Mesenchymal stem cell (in vitro differentiated cells and primary cell): ENCODE measurements at regions not wholly inside any gene's neighbourhood (a gene's known extent, or its start where the extent isn't known, plus 50 kb on each side); places are given as distances from the start of the nearest gene placed in this dataset.
"Not testable (repeated sequence)": the region's sequence is repeated elsewhere in the genome, so short reads cannot be mapped to it uniquely, and the experiment has no call there.

Experiments used
- DNase-seq: peaks from one replicate; pipeline ENCODE4 v3.0.0-alpha.2; 2013
- H2AFZ ChIP-seq: one replicate; pipeline ENCODE4 v1.6.1; 2013; ENCODE audit warnings: low read depth, mild to moderate bottlenecking, control low read depth, inconsistent platforms, low read length, moderate library complexity
- H2AK5ac ChIP-seq: 2 replicates; pipeline ENCODE4 v1.6.1; 2013; ENCODE audit warnings: low read length, moderate library complexity, mild to moderate bottlenecking, inconsistent platforms; ENCODE audit not compliant: severe bottlenecking
- H2BK120ac ChIP-seq: one replicate; pipeline ENCODE4 v1.6.1; 2013; ENCODE audit warnings: low read depth, mild to moderate bottlenecking, inconsistent platforms, low read length, moderate library complexity
- H2BK12ac ChIP-seq, 2 experiments: one replicate each; pipeline ENCODE4 v1.6.1; 2013; ENCODE audit warnings: inconsistent platforms in 2 of 2, low read length in 2 of 2, mild to moderate bottlenecking in 2 of 2, moderate library complexity in 2 of 2, control low read depth in 1 of 2
- H2BK15ac ChIP-seq: one replicate; pipeline ENCODE4 v1.6.1; 2013; ENCODE audit warnings: mild to moderate bottlenecking, low read depth, inconsistent platforms; ENCODE audit not compliant: poor library complexity, severe bottlenecking
- H2BK5ac ChIP-seq: 2 replicates; pipeline ENCODE4 v1.6.1; 2013; ENCODE audit warnings: low read depth, mild to moderate bottlenecking, low read length, control low read depth, inconsistent platforms; ENCODE audit not compliant: poor library complexity, severe bottlenecking
- H3K14ac ChIP-seq, 2 experiments: one replicate each; pipeline ENCODE4 v1.6.1; 2013; ENCODE audit warnings: inconsistent platforms in 2 of 2, low read length in 2 of 2, control low read depth in 1 of 2, mild to moderate bottlenecking in 1 of 2, moderate library complexity in 1 of 2
- H3K18ac ChIP-seq, 2 experiments: one replicate each; pipeline ENCODE4 v1.6.1; 2013; ENCODE audit warnings: inconsistent platforms in 2 of 2, low read length in 2 of 2, control low read depth in 1 of 2, low read depth in 1 of 2, mild to moderate bottlenecking in 1 of 2
- H3K23ac ChIP-seq, 2 experiments: one replicate each; pipeline ENCODE4 v1.6.1; 2013; ENCODE audit warnings: inconsistent platforms in 2 of 2, low read length in 2 of 2, mild to moderate bottlenecking in 2 of 2, moderate library complexity in 2 of 2, control low read depth in 1 of 2
- H3K27ac ChIP-seq: 2 replicates; pipeline ENCODE4 v1.5.1; 2013; ENCODE audit warnings: mild to moderate bottlenecking, moderate library complexity, low read length, control low read depth, inconsistent platforms; ENCODE audit not compliant: poor library complexity, severe bottlenecking
- H3K27me3 ChIP-seq, 2 experiments: 2 replicates each; pipeline versions ENCODE4 v1.6.1 to v1.7.0; 2013; ENCODE audit warnings: low read length in 2 of 2, mild to moderate bottlenecking in 2 of 2, moderate library complexity in 2 of 2, control low read depth in 1 of 2, inconsistent platforms in 1 of 2; ENCODE audit not compliant: control insufficient read depth in 1 of 2, insufficient read depth in 1 of 2
- H3K36me3 ChIP-seq, 2 experiments: 2 replicates each; pipeline versions ENCODE4 v1.6.1 to v1.7.0; 2013; ENCODE audit warnings: low read length in 2 of 2, control low read depth in 1 of 2, inconsistent platforms in 1 of 2, low read depth in 1 of 2, mild to moderate bottlenecking in 1 of 2; ENCODE audit not compliant: insufficient read depth in 2 of 2, control insufficient read depth in 1 of 2
- H3K4ac ChIP-seq, 2 experiments: one replicate each; pipeline ENCODE4 v1.6.1; 2013; ENCODE audit warnings: inconsistent platforms in 2 of 2, low read length in 2 of 2, mild to moderate bottlenecking in 2 of 2, moderate library complexity in 2 of 2, control low read depth in 1 of 2, low read depth in 1 of 2
- H3K4me1 ChIP-seq: 2 replicates; pipeline ENCODE4 v1.6.1; 2013; ENCODE audit warnings: low read depth, low read length, control low read depth; ENCODE audit not compliant: control insufficient read depth, insufficient read depth
- H3K4me2 ChIP-seq: 2 replicates; pipeline ENCODE4 v1.6.1; 2013; ENCODE audit warnings: low read length, mild to moderate bottlenecking, inconsistent platforms; ENCODE audit not compliant: poor library complexity, severe bottlenecking
- H3K4me3 ChIP-seq, 2 experiments: 2 replicates each; pipeline versions ENCODE4 v1.5.1 to v1.7.0; 2013; ENCODE audit warnings: low read length in 2 of 2, mild to moderate bottlenecking in 2 of 2, control low read depth in 1 of 2, low read depth in 1 of 2; ENCODE audit not compliant: insufficient read depth in 1 of 2
- H3K79me1 ChIP-seq: replicated peaks from 2 replicates; pipeline ENCODE4 v1.6.1; 2013; ENCODE audit warnings: mild to moderate bottlenecking, control low read depth, low read length, inconsistent platforms; ENCODE audit not compliant: poor library complexity, severe bottlenecking
- H3K9ac ChIP-seq: 2 replicates; pipeline ENCODE4 v1.7.0; 2013; ENCODE audit warnings: mild to moderate bottlenecking, low read length, moderate library complexity
- H3K9me3 ChIP-seq: 2 replicates; pipeline ENCODE4 v1.7.0; 2013; ENCODE audit warnings: mild to moderate bottlenecking, low read length; ENCODE audit not compliant: control insufficient read depth
- H4K8ac ChIP-seq: one replicate; pipeline ENCODE4 v1.6.1; 2013; ENCODE audit warnings: inconsistent platforms, mild to moderate bottlenecking, low read length, moderate library complexity
- H4K91ac ChIP-seq: one replicate; pipeline ENCODE4 v1.6.1; 2013; ENCODE audit warnings: mild to moderate bottlenecking, low read length, inconsistent platforms
- WGBS: methylation state at CpG from one replicate; pipeline ENCODE4 v1.1.7; 2013; ENCODE audit warnings: mixed read lengths; 5-methylcytosine and 5-hydroxymethylcytosine counted together

DNA sequence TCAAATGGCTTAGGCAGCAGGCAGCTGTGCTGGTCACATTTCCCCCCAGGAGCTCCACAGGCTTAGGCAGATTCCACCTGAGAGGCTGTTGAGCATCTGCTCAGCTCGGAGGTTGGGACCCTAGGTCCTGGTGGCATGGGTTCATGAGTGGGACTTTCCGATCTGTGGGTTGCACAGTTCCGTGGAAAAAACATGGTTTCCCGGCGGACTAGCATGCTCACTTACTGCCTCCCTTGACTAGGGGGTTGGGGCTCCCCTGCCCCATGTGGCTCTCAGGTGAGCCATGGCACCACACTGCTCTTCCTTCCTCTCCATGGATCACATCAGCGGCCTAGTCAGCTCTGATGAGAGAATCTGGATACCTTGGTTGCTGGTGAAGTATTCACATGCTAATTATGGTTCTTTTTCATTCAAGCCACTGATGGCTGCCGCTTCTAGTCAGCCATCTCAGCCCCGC, 685.1 kb downstream of the METTL15 start:
- Histone ChIP-seq H3K9ac (no peak overlapping the region), H2AK5ac (no peak overlapping the region), H3K79me1 (no peaks in the 10 kb centered on the region), H2BK120ac (no peak overlapping the region), H3K27ac (no peak overlapping the region), H4K8ac (no peak overlapping the region), H3K4me1 (no peaks in the 10 kb centered on the region), H2BK15ac (no peak overlapping the region), H3K4ac (no peak overlapping the region), H3K4me2 (no peak overlapping the region), H2BK5ac (no peak overlapping the region), H3K18ac (no peak overlapping the region), H3K4me3 (no peak overlapping the region), H3K9me3 (peaks cover 21% of the 10 kb centered on the region), H3K36me3 (no peaks in the 10 kb centered on the region), H3K27me3 (no peaks in the 10 kb centered on the region), H3K23ac (no peak overlapping the region), H4K91ac (no peak overlapping the region), H2BK12ac (no peak overlapping the region), H2AFZ (no peak overlapping the region), H3K14ac (no peak overlapping the region)
- DNase-seq, result no peak
- WGBS, result 92% methylated on average over 8 of the region's 8 CpGs

DNA sequence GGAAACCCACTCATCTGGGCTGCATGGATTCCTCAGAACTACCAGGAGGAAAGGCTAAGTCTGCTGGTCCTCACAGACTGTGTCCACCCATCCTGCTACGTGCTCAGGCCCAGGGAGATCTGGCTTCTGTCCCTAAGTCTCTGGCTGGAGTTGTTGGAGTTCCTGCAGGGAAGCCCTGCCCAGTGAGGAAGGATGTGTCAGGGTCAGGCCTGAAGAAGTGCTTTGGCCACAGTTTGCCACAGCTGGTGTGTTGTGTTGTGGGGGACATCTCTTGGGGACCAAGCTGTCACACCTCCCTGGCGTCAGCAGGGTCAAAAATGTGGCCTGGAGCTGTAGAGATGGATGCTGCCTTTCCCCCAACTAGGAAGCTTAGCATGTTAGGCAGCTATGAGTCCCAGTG, 684.7 kb downstream of the METTL15 start:
- Histone ChIP-seq H4K91ac (no peak overlapping the region), H3K79me1 (no peaks in the 10 kb centered on the region), H4K8ac (no peak overlapping the region), H2BK12ac (no peak overlapping the region), H2BK120ac (no peak overlapping the region), H2AK5ac (no peak overlapping the region), H2BK15ac (no peak overlapping the region), H3K14ac (no peak overlapping the region), H3K9me3 (peaks cover 21% of the 10 kb centered on the region), H3K4me2 (no peak overlapping the region), H3K9ac (no peak overlapping the region), H3K4me3 (no peak overlapping the region), H3K18ac (no peak overlapping the region), H3K4me1 (no peaks in the 10 kb centered on the region), H2BK5ac (no peak overlapping the region), H3K4ac (no peak overlapping the region), H3K27me3 (no peaks in the 10 kb centered on the region), H3K27ac (no peak overlapping the region), H2AFZ (no peak overlapping the region), H3K36me3 (no peaks in the 10 kb centered on the region), H3K23ac (no peak overlapping the region)
- no peak for DNase-seq
- WGBS, result 70% methylated on average over 2 of the region's 2 CpGs

DNA sequence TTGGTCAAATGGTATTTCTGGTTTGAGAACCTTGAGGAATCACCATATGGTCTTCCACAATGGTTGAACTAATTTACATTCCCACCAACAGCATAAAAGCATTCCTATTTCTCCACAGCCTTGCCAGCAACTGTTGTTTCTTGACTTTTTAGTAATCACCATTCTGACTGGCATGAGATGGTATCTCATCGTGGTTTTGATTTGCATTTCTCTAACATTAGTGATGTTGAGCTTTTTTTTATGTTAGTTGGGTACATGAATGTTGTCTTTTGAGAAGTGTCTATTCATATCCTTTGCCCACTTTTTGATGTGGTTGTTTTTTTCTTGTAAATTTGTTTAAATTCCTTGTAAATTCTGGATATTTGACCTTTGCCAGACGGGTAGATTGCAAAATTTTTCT, 679.7 kb downstream of the METTL15 start:
- H3K23ac ChIP-seq, H3K36me3 ChIP-seq, H3K4ac ChIP-seq, H3K9ac ChIP-seq, H4K91ac ChIP-seq, H3K27ac ChIP-seq, H2AFZ ChIP-seq, H3K4me1 ChIP-seq, H3K4me2 ChIP-seq, H2AK5ac ChIP-seq, H3K18ac ChIP-seq, H4K8ac ChIP-seq, H2BK12ac ChIP-seq, H3K27me3 ChIP-seq, H3K14ac ChIP-seq, H2BK15ac ChIP-seq, H2BK5ac ChIP-seq, DNase-seq, H2BK120ac ChIP-seq, H3K79me1 ChIP-seq, H3K4me3 ChIP-seq: not testable (repeated sequence)
- peaks cover 33% of the 10 kb centered on the region for H3K9me3 ChIP-seq
- 81% methylated on average over 2 of the region's 2 CpGs for WGBS

DNA sequence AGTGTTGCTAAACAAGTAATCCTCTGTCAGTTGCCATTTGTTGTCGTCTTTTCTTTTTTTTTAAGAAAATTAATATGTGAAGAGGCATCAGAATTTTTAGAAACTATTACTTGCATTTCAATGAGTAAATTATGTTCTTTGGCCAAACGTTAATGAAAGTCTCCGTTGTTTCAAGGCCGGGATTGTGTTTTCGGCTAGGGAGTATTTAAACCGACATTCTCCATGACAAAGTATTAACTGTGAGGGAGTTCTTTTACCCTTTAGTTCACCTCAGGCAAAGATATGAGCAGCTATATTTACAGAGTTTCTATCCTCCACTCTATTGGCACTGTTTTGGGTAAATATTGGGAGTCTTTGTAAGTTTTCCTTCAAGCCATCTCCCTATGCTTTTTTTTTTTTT, 668.9 kb downstream of the METTL15 start:
- H3K14ac ChIP-seq, result no peak overlapping the region
- no peak overlapping the region for H3K4ac ChIP-seq
- DNase-seq, result no peak
- H3K79me1 ChIP-seq, result no peaks in the 10 kb centered on the region
- H3K4me1 ChIP-seq, result no peaks in the 10 kb centered on the region
- H3K36me3 ChIP-seq, result peaks cover 0 to 2% of the 10 kb centered on the region in 2 experiments
- no peak overlapping the region for H3K23ac ChIP-seq
- no peak overlapping the region for H3K4me2 ChIP-seq
- H3K27ac ChIP-seq, result no peak overlapping the region
- no peak overlapping the region for H3K9ac ChIP-seq
- no peak overlapping the region for H4K91ac ChIP-seq
- H2BK15ac ChIP-seq, result no peak overlapping the region
- H2BK12ac ChIP-seq, result no peak overlapping the region
- no peak overlapping the region for H4K8ac ChIP-seq
- H2BK120ac ChIP-seq, result no peak overlapping the region
- no peak overlapping the region for H2BK5ac ChIP-seq
- H3K9me3 ChIP-seq, result peaks cover 17% of the 10 kb centered on the region
- H3K18ac ChIP-seq, result no peak overlapping the region
- 93% methylated on average over 5 of the region's 6 CpGs for WGBS
- no peak overlapping the region for H2AFZ ChIP-seq
- H3K4me3 ChIP-seq, result no peak overlapping the region
- H2AK5ac ChIP-seq, result no peak overlapping the region
- no peaks in the 10 kb centered on the region for H3K27me3 ChIP-seq
